HepG2 (cell line): ENCODE measurements at regions not wholly inside any gene's neighbourhood (a gene's known extent, or its start where the extent isn't known, plus 50 kb on each side); places are given as distances from the start of the nearest gene placed in this dataset.

ENCODE experiments used
- CEBPB ChIP-seq: IDR thresholded peaks from 2 replicates; pipeline ENCODE4 v1.6.1; 2011; ENCODE audit warnings: low read depth, low read length, improper control_type of control experiment, borderline replicate concordance
- KDM2A ChIP-seq: sonication (generic); formaldehyde crosslinking; IDR thresholded peaks from 2 replicates; pipeline ENCODE4 v1.4.0; 2020; ENCODE audit warnings: low read depth, missing genetic modification reagents, borderline replicate concordance
- MAX ChIP-seq: IDR thresholded peaks from 2 replicates; pipeline ENCODE4 v1.6.1; 2012; ENCODE audit warnings: inconsistent platforms
- MEF2D ChIP-seq: sonication (generic); formaldehyde crosslinking; IDR thresholded peaks from 2 replicates; pipeline ENCODE4 v1.5.1; 2020; ENCODE audit warnings: mild to moderate bottlenecking, missing genetic modification reagents
- POLR2AphosphoS2 ChIP-seq: IDR thresholded peaks from 2 replicates; pipeline ENCODE4 v1.6.1; 2011; ENCODE audit warnings: low read depth, low read length, improper control_type of control experiment
- RBM22 ChIP-seq: fragments of 200-400 bp; formaldehyde crosslinking; optimal IDR thresholded peaks from 2 replicates; pipeline ENCODE3; 2017; ENCODE audit warnings: mild to moderate bottlenecking, low read length, moderate library complexity
- THAP9 ChIP-seq: sonication (generic); formaldehyde crosslinking; IDR thresholded peaks from 2 replicates; pipeline ENCODE4; 2020; ENCODE audit warnings: missing genetic modification reagents, mild to moderate bottlenecking, borderline replicate concordance
- ZBTB7A ChIP-seq: sonication (generic); formaldehyde crosslinking; IDR thresholded peaks from 2 replicates; pipeline ENCODE4 v1.8.0; 2022; ENCODE audit warnings: mild to moderate bottlenecking, missing genetic modification reagents
- ZNF138 ChIP-seq: sonication (generic); formaldehyde crosslinking; IDR thresholded peaks from 2 replicates; pipeline ENCODE4 v1.5.0; 2020; ENCODE audit warnings: mild to moderate bottlenecking, low read depth, missing genetic modification reagents
- ZNF496 ChIP-seq: sonication (generic); formaldehyde crosslinking; IDR thresholded peaks from 2 replicates; pipeline ENCODE4 v1.8.1; 2023; ENCODE audit warnings: mild to moderate bottlenecking, moderate library complexity, missing genetic modification reagents; ENCODE audit not compliant: insufficient replicate concordance
- ZNF670 ChIP-seq: sonication (generic); formaldehyde crosslinking; IDR thresholded peaks from 2 replicates; pipeline ENCODE4 v1.8.0; 2022; ENCODE audit warnings: mild to moderate bottlenecking, missing genetic modification reagents, borderline replicate concordance
- ZNF768 ChIP-seq: sonication (generic); formaldehyde crosslinking; IDR thresholded peaks from 2 replicates; pipeline ENCODE4 v1.4.0; 2020; ENCODE audit warnings: missing genetic modification reagents

GRCh38 chr1:209105701-209106100 is 477.8 kb upstream of the CAMK1G start:
- TF ChIP-seq KDM2A (CRISPR knock-in tag) (no peak), ZNF670 (CRISPR knock-in tag) (no peak), THAP9 (CRISPR knock-in tag) (no peak), ZNF768 (CRISPR knock-in tag) (no peak), ZNF138 (CRISPR knock-in tag) (no peak), RBM22 (no peak), POLR2AphosphoS2 (no peak), MEF2D (no peak), MAX (no peak), CEBPB (no peak), ZBTB7A (CRISPR knock-in tag) (no peak), ZNF496 (CRISPR knock-in tag) (no peak)
